ENCODE measurements at regions not wholly inside any gene's neighbourhood (a gene's known extent, or its start where the extent isn't known, plus 50 kb on each side); places are given as distances from the start of the nearest gene placed in this dataset.

DNA sequence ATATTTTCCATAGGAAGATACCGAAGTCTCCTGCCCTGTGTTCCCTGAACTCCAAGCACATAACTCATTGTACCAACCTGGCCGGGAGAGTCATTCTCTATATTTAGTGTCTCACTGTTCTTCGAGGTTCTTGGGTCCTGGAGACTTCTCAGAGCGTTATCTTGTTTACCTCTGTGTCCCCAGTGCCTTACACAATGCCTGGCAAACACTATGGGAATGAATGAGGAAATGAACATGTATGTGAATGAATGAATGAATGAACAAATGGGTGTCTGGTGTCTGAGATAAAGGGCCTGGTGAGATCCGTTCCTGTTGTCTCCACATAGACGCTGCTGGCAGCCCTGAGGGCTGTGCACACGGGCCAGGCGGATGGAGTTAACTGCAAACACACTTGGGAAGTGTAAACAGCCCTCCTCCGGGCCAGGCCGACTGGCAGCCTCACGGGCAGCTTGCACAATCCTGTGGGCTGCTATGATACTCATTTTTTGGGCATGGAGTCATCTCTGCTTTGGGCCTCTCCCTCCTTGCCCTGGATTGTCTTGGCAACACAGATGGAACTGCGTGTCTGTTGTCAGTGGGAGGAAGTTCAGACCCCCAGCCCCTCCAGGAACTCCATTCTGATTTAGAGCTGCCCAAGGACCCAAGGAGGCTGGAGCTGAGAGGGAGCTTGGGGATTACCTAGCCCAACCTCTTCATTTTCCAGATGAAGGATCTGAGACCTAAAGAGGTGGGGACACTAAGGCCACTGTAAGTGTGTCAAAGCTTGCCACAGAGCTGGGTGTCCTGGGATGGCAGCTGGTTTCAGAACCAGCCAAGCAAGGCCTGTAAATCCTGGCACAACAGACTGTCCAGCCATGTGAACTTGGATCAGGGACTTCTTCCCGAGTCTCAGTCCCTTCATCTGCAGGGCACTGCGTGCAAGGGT is 124.4 kb downstream of the INHBB start (continued):
- TF ChIP-seq AKNA (CRISPR knock-in tag; IDR thresholded peaks at IDR 0.05; ENCODE audit: borderline replicate concordance) (no peak), ZHX1 (CRISPR knock-in tag; IDR thresholded peaks at IDR 0.05; ENCODE audit: low read depth) (no peak), HNRNPH1 (optimal IDR thresholded peaks at IDR 0.05; ENCODE audit: low read depth, low read length) (no peak), ZNF510 (CRISPR knock-in tag; IDR thresholded peaks at IDR 0.05; ENCODE audit: low read depth) (0 out of 2 replicates have a peak, but pooled peaks have one; percentile 84), ZNF10 (CRISPR knock-in tag; IDR thresholded peaks at IDR 0.05; ENCODE audit: borderline replicate concordance, low read depth) (no peak), CBX2 (IDR thresholded peaks at IDR 0.05; ENCODE audit: low read depth, low read length) (no peak), CBX2 (CRISPR knock-in tag; IDR thresholded peaks at IDR 0.05; ENCODE audit: low read depth) (no peak), ZNF780A (CRISPR knock-in tag; IDR thresholded peaks at IDR 0.05) (peak; percentile 82), ZNF766 (CRISPR knock-in tag; IDR thresholded peaks at IDR 0.05; ENCODE audit: borderline replicate concordance) (no peak), ZNF350 (CRISPR knock-in tag; IDR thresholded peaks at IDR 0.05; ENCODE audit: borderline replicate concordance, low read depth) (peak; percentile 95), ZNF101 (CRISPR knock-in tag; IDR thresholded peaks at IDR 0.05; ENCODE audit: borderline replicate concordance, low read depth) (no peak), KDM2A (CRISPR knock-in tag; IDR thresholded peaks at IDR 0.05; ENCODE audit: borderline replicate concordance, low read depth) (peak; percentile 83; the same call in 1 of the 2 replicates), ZMAT3 (CRISPR knock-in tag; conservative IDR thresholded peaks at IDR 0.05) (peak; percentile 60; the same call in 1 of the 2 replicates), ZNF34 (CRISPR knock-in tag; IDR thresholded peaks at IDR 0.05; ENCODE audit: borderline replicate concordance) (peak; percentile 81; the same call in 1 of the 2 replicates), ZNF598 (CRISPR knock-in tag; IDR thresholded peaks at IDR 0.05; ENCODE audit: borderline replicate concordance) (peak; percentile 78)
- TF ChIP-seq, protein P1, sequence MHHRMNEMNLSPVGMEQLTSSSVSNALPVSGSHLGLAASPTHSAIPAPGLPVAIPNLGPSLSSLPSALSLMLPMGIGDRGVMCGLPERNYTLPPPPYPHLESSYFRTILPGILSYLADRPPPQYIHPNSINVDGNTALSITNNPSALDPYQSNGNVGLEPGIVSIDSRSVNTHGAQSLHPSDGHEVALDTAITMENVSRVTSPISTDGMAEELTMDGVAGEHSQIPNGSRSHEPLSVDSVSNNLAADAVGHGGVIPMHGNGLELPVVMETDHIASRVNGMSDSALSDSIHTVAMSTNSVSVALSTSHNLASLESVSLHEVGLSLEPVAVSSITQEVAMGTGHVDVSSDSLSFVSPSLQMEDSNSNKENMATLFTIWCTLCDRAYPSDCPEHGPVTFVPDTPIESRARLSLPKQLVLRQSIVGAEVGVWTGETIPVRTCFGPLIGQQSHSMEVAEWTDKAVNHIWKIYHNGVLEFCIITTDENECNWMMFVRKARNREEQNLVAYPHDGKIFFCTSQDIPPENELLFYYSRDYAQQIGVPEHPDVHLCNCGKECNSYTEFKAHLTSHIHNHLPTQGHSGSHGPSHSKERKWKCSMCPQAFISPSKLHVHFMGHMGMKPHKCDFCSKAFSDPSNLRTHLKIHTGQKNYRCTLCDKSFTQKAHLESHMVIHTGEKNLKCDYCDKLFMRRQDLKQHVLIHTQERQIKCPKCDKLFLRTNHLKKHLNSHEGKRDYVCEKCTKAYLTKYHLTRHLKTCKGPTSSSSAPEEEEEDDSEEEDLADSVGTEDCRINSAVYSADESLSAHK (CRISPR knock-in tag; IDR thresholded peaks at IDR 0.05; ENCODE audit: borderline replicate concordance), result no peak
